Testis (tissue), 2 donors: ENCODE measurements at regions not wholly inside any gene's neighbourhood (a gene's known extent, or its start where the extent isn't known, plus 50 kb on each side); places are given as distances from the start of the nearest gene placed in this dataset.
"Not testable (repeated sequence)": the region's sequence is repeated elsewhere in the genome, so short reads cannot be mapped to it uniquely, and the experiment has no call there.

Source experiments
- POLR2A ChIP-seq: fragments of 450-650 bp; IDR thresholded peaks from one replicate; pipeline ENCODE4 v1.6.1; 2017; ENCODE audit warnings: antibody characterized with exemption, mild to moderate bottlenecking, moderate library complexity
- TF ChIP-seq, protein P1 (sequence below), 3 experiments: fragments of 450-650 bp in 2 of 3; fragments of 200-600 bp in 1 of 3; sonication (generic) in 1 of 3; IDR thresholded peaks; one replicate each; pipeline ENCODE4 v1.5.1; 2016 to 2019; ENCODE audit warnings: antibody characterized with exemption in 3 of 3, mild to moderate bottlenecking in 2 of 3, moderate library complexity in 1 of 3

DNA sequence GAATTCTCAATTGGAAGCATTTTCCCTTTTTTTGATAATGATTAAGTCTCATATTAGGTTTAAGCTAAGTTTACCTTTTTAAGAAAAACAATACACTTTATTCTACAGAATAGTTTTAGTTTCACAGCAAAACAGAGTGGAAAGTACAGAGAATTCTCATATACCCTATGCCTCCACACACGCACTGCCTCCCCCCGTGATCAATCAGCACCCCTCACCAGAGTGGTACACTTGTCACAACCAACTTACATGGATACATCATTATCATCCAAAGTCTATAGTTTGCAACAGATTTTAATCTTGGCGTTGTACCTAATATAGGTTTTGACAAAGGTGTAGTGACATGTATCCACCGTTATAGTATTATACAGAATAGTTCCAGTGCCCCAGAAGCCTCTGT, 326.5 kb downstream of the CNTNAP3B start:
- not testable (repeated sequence) for TF ChIP-seq POLR2A
- TF ChIP-seq, protein P1, sequence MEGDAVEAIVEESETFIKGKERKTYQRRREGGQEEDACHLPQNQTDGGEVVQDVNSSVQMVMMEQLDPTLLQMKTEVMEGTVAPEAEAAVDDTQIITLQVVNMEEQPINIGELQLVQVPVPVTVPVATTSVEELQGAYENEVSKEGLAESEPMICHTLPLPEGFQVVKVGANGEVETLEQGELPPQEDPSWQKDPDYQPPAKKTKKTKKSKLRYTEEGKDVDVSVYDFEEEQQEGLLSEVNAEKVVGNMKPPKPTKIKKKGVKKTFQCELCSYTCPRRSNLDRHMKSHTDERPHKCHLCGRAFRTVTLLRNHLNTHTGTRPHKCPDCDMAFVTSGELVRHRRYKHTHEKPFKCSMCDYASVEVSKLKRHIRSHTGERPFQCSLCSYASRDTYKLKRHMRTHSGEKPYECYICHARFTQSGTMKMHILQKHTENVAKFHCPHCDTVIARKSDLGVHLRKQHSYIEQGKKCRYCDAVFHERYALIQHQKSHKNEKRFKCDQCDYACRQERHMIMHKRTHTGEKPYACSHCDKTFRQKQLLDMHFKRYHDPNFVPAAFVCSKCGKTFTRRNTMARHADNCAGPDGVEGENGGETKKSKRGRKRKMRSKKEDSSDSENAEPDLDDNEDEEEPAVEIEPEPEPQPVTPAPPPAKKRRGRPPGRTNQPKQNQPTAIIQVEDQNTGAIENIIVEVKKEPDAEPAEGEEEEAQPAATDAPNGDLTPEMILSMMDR (IDR thresholded peaks at IDR 0.05), result not testable (repeated sequence)
